Liver (tissue), 8 donors: ENCODE measurements at regions not wholly inside any gene's neighbourhood (a gene's known extent, or its start where the extent isn't known, plus 50 kb on each side); places are given as distances from the start of the nearest gene placed in this dataset.

Source experiments
- DNase-seq: peaks from one replicate; pipeline ENCODE4 v3.0.0-alpha.2; 2017; ENCODE audit warnings: low spot score
- H3K27ac ChIP-seq, 2 donors: one replicate each; pipeline ENCODE4 v1.7.0; 2013; ENCODE audit warnings: inconsistent platforms in 2 of 2, low read length in 2 of 2, control low read depth in 1 of 2, low read depth in 1 of 2, mild to moderate bottlenecking in 1 of 2
- H3K27me3 ChIP-seq, 4 donors: one replicate each; pipeline versions ENCODE4 v1.6.1 to v1.7.0; 2013; ENCODE audit warnings: low read length in 3 of 4, inconsistent platforms in 1 of 4, mild to moderate bottlenecking in 1 of 4, moderate library complexity in 1 of 4; ENCODE audit not compliant: control insufficient read depth in 4 of 4, insufficient read depth in 4 of 4
- H3K36me3 ChIP-seq, 4 donors: one replicate each; pipeline versions ENCODE4 v1.6.1 to v1.7.0; 2013; ENCODE audit warnings: low read length in 3 of 4, mild to moderate bottlenecking in 3 of 4, low read depth in 1 of 4, moderate library complexity in 1 of 4; ENCODE audit not compliant: control insufficient read depth in 4 of 4, insufficient read depth in 3 of 4
- H3K4me1 ChIP-seq, 4 donors: one replicate each; pipeline versions ENCODE4 v1.6.1 to v1.7.0; 2013; ENCODE audit warnings: low read length in 3 of 4, mild to moderate bottlenecking in 3 of 4, moderate library complexity in 1 of 4; ENCODE audit not compliant: control insufficient read depth in 4 of 4, insufficient read depth in 4 of 4
- H3K4me3 ChIP-seq, 3 donors: one replicate each; pipeline versions ENCODE4 v1.6.1 to v1.7.0; 2013; ENCODE audit warnings: low read length in 3 of 3, control low read depth in 1 of 3, low read depth in 1 of 3, mild to moderate bottlenecking in 1 of 3
- H3K9ac ChIP-seq, 2 donors: one replicate each; pipeline ENCODE4 v1.7.0; 2013; ENCODE audit warnings: low read length in 2 of 2, mild to moderate bottlenecking in 2 of 2, moderate library complexity in 2 of 2, control low read depth in 1 of 2, low read depth in 1 of 2
- H3K9me3 ChIP-seq, 4 donors: one replicate each; pipeline versions ENCODE4 v1.6.1 to v1.7.0; 2013; ENCODE audit warnings: low read length in 3 of 4; ENCODE audit not compliant: control insufficient read depth in 4 of 4
- ATF3 ChIP-seq: IDR thresholded peaks from 2 replicates; pipeline ENCODE4 v1.6.1; 2016; ENCODE audit warnings: antibody characterized with exemption
- EGR1 ChIP-seq, 2 donors: IDR thresholded peaks; 2 replicates each; pipeline ENCODE4 v1.6.1; 2016 to 2018; ENCODE audit warnings: antibody characterized with exemption in 2 of 2, low read depth in 2 of 2
- FOXA1 ChIP-seq: IDR thresholded peaks from 2 replicates; pipeline ENCODE4 v1.6.1; 2016; ENCODE audit warnings: antibody characterized with exemption
- FOXA2 ChIP-seq: IDR thresholded peaks from 2 replicates; pipeline ENCODE4 v1.6.1; 2016; ENCODE audit warnings: antibody characterized with exemption
- GABPA ChIP-seq, 2 donors: IDR thresholded peaks in 1 of 2; conservative IDR thresholded peaks in 1 of 2; 2 replicates each; pipeline ENCODE4 v1.6.1; 2016; ENCODE audit warnings: antibody characterized with exemption in 2 of 2, mild to moderate bottlenecking in 1 of 2, moderate library complexity in 1 of 2
- HNF4A ChIP-seq, 2 donors: conservative IDR thresholded peaks; 2 replicates each; pipeline ENCODE4 v1.6.1; 2016; ENCODE audit warnings: antibody characterized with exemption in 2 of 2, mild to moderate bottlenecking in 2 of 2
- HNF4G ChIP-seq: IDR thresholded peaks from 2 replicates; pipeline ENCODE4 v1.6.1; 2016; ENCODE audit warnings: antibody characterized with exemption
- JUND ChIP-seq, 2 donors: IDR thresholded peaks; 2 replicates each; pipeline ENCODE4 v1.6.1; 2016; ENCODE audit warnings: antibody characterized with exemption in 2 of 2
- NR2F2 ChIP-seq: IDR thresholded peaks from 2 replicates; pipeline ENCODE4 v1.6.1; 2016; ENCODE audit warnings: antibody characterized with exemption
- RAD21 ChIP-seq, 2 donors: IDR thresholded peaks; 2 replicates each; pipeline ENCODE4 v1.6.1; 2016; ENCODE audit warnings: antibody characterized with exemption in 2 of 2, mild to moderate bottlenecking in 2 of 2
- RXRA ChIP-seq, 2 donors: IDR thresholded peaks; 2 replicates each; pipeline ENCODE4 v1.6.1; 2017 to 2018; ENCODE audit warnings: antibody characterized with exemption in 2 of 2, mild to moderate bottlenecking in 1 of 2
- TAF1 ChIP-seq: conservative IDR thresholded peaks from 2 replicates; pipeline ENCODE4 v1.6.1; 2016; ENCODE audit warnings: antibody characterized with exemption, mild to moderate bottlenecking
- YY1 ChIP-seq: IDR thresholded peaks from 2 replicates; pipeline ENCODE4 v1.6.1; 2016; ENCODE audit warnings: antibody characterized with exemption, mild to moderate bottlenecking
- WGBS: extraction: QIAGEN DNeasy Blood & Tissue Kit; methylation state at CpG from one replicate; pipeline ENCODE4 v1.1.7; 2013; 5-methylcytosine and 5-hydroxymethylcytosine counted together
- TF ChIP-seq, protein P1 (sequence below): IDR thresholded peaks from 2 replicates; pipeline ENCODE4 v1.6.1; 2016; ENCODE audit warnings: antibody characterized with exemption, mild to moderate bottlenecking
- TF ChIP-seq, protein P2 (sequence below): fragments of 150-350 bp; IDR thresholded peaks from 2 replicates; pipeline ENCODE4 v1.5.1; 2017; ENCODE audit warnings: improper control_type of control experiment, low read depth, low read length; ENCODE audit not compliant: missing input control
- TF ChIP-seq, protein P3 (sequence below): IDR thresholded peaks from 2 replicates; pipeline ENCODE4 v1.6.1; 2016; ENCODE audit warnings: antibody characterized with exemption
- TF ChIP-seq, protein P4 (sequence below): IDR thresholded peaks from 2 replicates; pipeline ENCODE4 v1.6.1; 2016; ENCODE audit warnings: antibody characterized with exemption
- donor health status: healthy.
- donor health status: healthy.
- donor health status: healthy.
- donor health status: healthy.
- donor health status: healthy.

DNA sequence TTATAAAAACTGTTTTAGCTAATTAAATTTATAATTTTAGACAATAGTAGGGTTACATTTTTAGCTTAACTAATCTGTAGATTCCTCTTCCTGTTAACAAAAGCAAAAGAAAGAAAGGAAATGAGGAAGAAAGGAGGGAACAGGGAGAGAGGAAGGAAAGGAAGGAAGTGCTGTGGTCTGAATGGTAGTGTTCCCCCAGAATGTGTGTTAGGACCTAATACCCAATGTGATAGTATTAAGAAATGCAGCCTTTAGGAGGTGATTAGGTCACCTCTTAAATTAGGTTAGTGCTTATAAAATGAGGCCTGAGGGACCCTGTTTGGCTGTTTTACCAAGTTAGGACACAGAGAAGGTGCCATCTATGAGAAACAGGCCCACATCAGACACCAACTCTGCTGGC is 136.9 kb upstream of the SAMSN1 start:
- no peak for TF ChIP-seq NR2F2
- TF ChIP-seq, protein P1, sequence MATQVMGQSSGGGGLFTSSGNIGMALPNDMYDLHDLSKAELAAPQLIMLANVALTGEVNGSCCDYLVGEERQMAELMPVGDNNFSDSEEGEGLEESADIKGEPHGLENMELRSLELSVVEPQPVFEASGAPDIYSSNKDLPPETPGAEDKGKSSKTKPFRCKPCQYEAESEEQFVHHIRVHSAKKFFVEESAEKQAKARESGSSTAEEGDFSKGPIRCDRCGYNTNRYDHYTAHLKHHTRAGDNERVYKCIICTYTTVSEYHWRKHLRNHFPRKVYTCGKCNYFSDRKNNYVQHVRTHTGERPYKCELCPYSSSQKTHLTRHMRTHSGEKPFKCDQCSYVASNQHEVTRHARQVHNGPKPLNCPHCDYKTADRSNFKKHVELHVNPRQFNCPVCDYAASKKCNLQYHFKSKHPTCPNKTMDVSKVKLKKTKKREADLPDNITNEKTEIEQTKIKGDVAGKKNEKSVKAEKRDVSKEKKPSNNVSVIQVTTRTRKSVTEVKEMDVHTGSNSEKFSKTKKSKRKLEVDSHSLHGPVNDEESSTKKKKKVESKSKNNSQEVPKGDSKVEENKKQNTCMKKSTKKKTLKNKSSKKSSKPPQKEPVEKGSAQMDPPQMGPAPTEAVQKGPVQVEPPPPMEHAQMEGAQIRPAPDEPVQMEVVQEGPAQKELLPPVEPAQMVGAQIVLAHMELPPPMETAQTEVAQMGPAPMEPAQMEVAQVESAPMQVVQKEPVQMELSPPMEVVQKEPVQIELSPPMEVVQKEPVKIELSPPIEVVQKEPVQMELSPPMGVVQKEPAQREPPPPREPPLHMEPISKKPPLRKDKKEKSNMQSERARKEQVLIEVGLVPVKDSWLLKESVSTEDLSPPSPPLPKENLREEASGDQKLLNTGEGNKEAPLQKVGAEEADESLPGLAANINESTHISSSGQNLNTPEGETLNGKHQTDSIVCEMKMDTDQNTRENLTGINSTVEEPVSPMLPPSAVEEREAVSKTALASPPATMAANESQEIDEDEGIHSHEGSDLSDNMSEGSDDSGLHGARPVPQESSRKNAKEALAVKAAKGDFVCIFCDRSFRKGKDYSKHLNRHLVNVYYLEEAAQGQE, result no peak
- Histone ChIP-seq H3K27ac (no peak overlapping the region), H3K4me1 (no peaks in the 10 kb centered on the region), H3K9me3 (no peaks in the 10 kb centered on the region), H3K36me3 (no peaks in the 10 kb centered on the region), H3K9ac (no peak overlapping the region), H3K4me3 (no peak overlapping the region), H3K27me3 (no peaks in the 10 kb centered on the region)
- DNase-seq, result no peak

- no peaks in the 10 kb centered on the region for H3K4me1 ChIP-seq
- H3K9ac ChIP-seq, result no peak overlapping the region
- H3K4me3 ChIP-seq, result no peak overlapping the region
- WGBS, result 63% methylated on average over 3 of the region's 3 CpGs
- no peak overlapping the region for H3K27ac ChIP-seq
- no peak for DNase-seq
- no peaks in the 10 kb centered on the region for H3K27me3 ChIP-seq
- no peaks in the 10 kb centered on the region for H3K9me3 ChIP-seq
- no peaks in the 10 kb centered on the region for H3K36me3 ChIP-seq
- TF ChIP-seq GABPA (IDR thresholded peaks at IDR 0.05 in 1 of 2, conservative IDR thresholded peaks at IDR 0.05 in 1 of 2) (no peak), FOXA2 (no peak), RXRA (IDR thresholded peaks at IDR 0.05) (no peak), HNF4G (no peak), FOXA1 (no peak), HNF4A (conservative IDR thresholded peaks at IDR 0.05) (no peak), TAF1 (no peak)
- TF ChIP-seq, protein P2, sequence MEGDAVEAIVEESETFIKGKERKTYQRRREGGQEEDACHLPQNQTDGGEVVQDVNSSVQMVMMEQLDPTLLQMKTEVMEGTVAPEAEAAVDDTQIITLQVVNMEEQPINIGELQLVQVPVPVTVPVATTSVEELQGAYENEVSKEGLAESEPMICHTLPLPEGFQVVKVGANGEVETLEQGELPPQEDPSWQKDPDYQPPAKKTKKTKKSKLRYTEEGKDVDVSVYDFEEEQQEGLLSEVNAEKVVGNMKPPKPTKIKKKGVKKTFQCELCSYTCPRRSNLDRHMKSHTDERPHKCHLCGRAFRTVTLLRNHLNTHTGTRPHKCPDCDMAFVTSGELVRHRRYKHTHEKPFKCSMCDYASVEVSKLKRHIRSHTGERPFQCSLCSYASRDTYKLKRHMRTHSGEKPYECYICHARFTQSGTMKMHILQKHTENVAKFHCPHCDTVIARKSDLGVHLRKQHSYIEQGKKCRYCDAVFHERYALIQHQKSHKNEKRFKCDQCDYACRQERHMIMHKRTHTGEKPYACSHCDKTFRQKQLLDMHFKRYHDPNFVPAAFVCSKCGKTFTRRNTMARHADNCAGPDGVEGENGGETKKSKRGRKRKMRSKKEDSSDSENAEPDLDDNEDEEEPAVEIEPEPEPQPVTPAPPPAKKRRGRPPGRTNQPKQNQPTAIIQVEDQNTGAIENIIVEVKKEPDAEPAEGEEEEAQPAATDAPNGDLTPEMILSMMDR, result no peak
Measured at GRCh38 chr21:14678973-14679574, 133.0 kb upstream of the SAMSN1 start.

GRCh38 chr21:14677639-14678179 is 131.6 kb upstream of the SAMSN1 start:
- 68% methylated on average over 9 of the region's 9 CpGs for WGBS
- Histone ChIP-seq H3K9ac (no peak overlapping the region), H3K27me3 (no peaks in the 10 kb centered on the region), H3K4me3 (no peak overlapping the region), H3K9me3 (no peaks in the 10 kb centered on the region), H3K27ac (no peak overlapping the region), H3K36me3 (no peaks in the 10 kb centered on the region), H3K4me1 (no peaks in the 10 kb centered on the region)
- no peak for DNase-seq
- no peak for TF ChIP-seq NR2F2
- TF ChIP-seq GABPA (IDR thresholded peaks at IDR 0.05 in 1 of 2, conservative IDR thresholded peaks at IDR 0.05 in 1 of 2), result no peak
- no peak for TF ChIP-seq RXRA (IDR thresholded peaks at IDR 0.05)
- TF ChIP-seq EGR1 (IDR thresholded peaks at IDR 0.05; ENCODE audit: low read depth in 2 of 2), result no peak
- TF ChIP-seq FOXA2, result no peak
- TF ChIP-seq HNF4G, result no peak
- TF ChIP-seq, protein P2, result no peak
- TF ChIP-seq HNF4A (conservative IDR thresholded peaks at IDR 0.05), result no peak
- TF ChIP-seq, protein P3, sequence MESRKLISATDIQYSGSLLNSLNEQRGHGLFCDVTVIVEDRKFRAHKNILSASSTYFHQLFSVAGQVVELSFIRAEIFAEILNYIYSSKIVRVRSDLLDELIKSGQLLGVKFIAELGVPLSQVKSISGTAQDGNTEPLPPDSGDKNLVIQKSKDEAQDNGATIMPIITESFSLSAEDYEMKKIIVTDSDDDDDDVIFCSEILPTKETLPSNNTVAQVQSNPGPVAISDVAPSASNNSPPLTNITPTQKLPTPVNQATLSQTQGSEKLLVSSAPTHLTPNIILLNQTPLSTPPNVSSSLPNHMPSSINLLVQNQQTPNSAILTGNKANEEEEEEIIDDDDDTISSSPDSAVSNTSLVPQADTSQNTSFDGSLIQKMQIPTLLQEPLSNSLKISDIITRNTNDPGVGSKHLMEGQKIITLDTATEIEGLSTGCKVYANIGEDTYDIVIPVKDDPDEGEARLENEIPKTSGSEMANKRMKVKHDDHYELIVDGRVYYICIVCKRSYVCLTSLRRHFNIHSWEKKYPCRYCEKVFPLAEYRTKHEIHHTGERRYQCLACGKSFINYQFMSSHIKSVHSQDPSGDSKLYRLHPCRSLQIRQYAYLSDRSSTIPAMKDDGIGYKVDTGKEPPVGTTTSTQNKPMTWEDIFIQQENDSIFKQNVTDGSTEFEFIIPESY, result no peak
- TF ChIP-seq, protein P4, sequence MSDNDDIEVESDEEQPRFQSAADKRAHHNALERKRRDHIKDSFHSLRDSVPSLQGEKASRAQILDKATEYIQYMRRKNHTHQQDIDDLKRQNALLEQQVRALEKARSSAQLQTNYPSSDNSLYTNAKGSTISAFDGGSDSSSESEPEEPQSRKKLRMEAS, result no peak
- TF ChIP-seq TAF1, result no peak
- TF ChIP-seq JUND (IDR thresholded peaks at IDR 0.05), result no peak
- no peak for TF ChIP-seq FOXA1
- TF ChIP-seq ATF3, result no peak
- TF ChIP-seq YY1, result no peak
- TF ChIP-seq RAD21 (IDR thresholded peaks at IDR 0.05), result no peak
